ENCODE measurements at regions not wholly inside any gene's neighbourhood (a gene's known extent, or its start where the extent isn't known, plus 50 kb on each side); places are given as distances from the start of the nearest gene placed in this dataset.

DNA sequence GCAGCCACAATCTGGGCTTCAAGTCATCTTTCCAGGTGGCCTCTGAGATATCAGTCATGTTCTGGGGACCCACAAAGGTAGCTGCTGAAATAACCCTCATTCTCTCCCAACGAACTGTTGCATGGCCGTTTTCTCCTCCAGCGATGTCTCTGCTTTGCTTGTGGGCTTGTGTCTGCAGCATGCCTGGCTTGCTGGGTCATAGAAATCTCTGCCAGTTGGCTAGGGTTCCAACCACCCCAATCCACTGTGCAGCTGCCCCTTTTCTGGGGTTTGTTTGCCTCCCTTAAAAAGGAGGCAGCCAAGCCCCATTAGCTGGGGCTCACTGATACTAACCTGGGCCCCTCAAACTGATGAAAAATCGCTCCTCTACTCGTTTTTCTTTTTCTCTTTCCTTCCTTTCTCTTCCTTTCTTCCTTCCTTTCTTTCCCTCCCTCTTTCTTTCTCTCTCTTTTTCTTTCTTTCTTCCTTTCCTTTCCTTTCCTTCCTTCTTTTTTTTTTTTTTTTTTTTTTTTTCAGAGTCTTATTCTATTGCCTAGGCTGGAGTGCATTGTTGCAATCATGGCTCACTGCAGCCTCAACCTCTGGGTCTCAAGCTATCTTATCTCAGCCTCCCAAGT, 680.0 kb downstream of the EPHA4 start:
- DNase-seq = no peak

GRCh38 chr2:220893411-220893810, 678.7 kb downstream of the EPHA4 start:
- no peak for DNase-seq

DNA sequence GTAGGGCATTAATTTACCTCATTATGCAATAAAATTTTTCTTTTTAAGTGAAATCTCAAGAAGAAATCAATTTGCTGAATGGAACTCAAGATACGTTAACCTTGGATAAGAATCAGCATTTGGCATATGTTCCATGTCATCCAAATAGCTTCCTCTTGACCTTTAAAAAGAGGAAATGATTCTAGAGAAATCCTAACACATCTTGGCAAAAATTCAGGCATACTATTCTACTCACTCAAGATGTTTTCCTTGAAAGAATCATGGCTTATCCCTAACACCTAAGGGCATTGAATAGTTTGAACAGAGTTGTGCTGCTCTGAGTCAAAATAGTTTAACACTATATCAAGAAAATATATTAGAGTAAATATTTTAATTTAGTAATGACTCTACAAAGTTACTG, 678.0 kb downstream of the EPHA4 start:
- no peak for DNase-seq

DNA sequence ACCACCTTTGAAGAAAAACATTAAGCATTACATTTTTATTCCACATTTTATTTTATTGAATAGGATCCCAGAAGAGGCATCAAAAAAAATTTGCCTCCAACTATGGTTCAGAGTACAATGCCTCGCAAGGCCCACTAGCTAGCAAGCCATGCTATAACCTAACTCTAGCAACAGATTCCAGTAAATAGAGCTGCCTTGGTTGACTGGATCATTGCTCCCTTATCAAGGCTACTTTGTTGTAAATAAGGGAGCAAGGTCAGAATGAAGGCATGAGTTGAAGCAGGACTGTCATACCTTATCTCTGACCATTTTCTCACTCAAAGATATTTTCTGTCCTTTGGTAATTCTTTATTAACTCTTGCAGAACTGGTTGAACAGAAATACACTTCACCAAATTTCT, 672.6 kb downstream of the EPHA4 start:
- DNase-seq = no peak

GRCh38 chr2:220904015-220904414, 668.1 kb downstream of the EPHA4 start:
- DNase-seq = no peak

DNA sequence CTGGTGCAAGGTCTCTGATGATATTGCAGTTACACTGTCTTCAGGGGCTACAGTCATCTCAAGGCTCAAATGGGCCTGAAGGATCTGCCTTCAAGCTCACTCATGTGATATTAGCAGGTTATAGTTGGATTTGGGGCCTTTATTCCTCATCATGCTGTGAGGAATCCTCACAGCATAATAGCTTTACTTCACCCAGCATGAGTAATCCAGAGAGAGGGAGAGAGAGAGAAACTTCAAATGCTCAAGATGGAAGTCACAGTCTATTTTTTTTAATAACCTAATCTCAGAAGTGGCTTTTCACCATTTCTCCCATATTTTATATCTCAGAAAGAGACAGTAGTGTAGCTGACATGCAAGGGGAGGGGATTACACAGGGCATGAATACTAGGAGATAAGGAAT, 658.7 kb downstream of the EPHA4 start:
- DNase-seq = no peak

DNA sequence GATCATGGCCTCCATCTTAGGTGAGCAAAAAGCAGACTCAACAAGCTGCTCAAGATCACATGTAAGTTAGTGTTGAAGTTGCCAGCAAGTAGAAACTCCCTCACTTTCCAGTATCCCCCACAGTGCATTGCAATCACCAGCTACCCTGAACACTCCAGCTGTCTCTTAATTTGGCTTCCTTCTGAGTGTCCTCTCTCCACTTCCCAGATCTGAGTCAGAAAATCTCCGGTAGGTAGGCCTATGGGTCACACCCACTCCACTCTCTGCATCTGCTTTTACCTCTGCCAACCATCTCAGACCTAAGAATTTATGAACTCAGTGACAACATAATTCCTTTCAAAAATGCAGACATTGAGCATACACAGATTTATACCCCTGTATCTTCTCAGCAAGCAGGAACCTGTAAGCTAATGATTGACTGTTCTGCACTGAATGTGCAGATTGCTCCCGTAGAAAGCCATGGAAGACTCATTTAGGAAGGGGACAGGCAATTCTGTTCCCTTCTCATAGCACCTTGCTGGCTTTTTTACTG, 656.9 kb downstream of the EPHA4 start:
- no peak for DNase-seq

DNA sequence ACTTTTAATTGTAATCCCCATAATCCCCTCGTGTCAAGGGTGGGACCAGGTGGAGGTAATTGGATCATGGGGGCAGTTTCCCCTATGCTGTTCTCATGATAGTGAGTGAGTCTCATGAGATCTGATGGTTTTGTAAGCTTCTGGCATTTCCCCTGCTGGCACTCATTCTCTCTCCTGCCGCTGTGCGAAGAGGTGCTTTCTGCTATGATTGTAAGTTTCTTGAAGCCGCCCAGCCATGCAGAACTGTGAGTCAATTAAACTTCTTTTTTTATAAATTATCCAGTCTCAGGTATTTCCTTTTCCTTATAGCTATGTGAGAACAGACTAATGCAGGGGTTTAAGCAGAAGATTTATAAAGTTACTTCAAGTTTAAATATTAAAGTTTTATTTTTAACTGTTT, 655.2 kb downstream of the EPHA4 start:
- no peak for DNase-seq

DNA sequence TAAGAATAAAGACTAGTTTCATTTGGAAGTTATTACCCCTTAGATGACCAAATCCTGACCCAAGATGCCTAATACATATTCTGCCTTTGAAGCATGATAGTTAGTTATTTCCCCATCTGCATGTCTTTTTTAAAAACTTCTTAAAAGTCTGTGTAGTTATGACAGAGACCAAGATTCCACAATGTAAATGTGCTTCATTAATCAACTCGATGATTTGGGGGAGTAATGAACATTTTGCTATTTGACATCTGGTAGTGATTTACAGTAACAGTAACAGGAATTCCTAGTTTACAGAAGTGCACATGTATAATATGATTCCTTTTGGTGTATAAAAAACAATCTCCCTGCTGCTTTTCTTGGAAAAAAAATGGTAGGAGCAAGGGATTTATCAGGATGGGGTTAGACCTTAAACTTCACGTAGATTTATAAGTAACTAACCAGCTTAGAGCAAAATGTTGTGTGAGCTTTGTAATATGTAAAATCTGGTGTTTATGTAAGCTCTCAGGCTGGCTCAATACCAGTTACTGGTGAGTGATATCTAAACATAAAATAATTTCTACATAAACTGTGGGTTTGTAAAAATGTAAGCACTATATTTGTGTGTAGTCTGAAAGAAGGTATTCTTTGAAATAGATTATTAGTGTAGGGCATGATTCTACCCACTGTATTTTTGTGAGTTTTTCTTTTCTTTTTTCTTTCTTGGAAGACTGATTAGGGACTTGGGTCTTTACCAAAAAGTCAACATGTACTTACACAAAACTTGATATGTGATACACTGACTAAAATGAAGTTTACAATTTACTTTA, 641.6 kb downstream of the EPHA4 start:
- no peak for DNase-seq

DNA sequence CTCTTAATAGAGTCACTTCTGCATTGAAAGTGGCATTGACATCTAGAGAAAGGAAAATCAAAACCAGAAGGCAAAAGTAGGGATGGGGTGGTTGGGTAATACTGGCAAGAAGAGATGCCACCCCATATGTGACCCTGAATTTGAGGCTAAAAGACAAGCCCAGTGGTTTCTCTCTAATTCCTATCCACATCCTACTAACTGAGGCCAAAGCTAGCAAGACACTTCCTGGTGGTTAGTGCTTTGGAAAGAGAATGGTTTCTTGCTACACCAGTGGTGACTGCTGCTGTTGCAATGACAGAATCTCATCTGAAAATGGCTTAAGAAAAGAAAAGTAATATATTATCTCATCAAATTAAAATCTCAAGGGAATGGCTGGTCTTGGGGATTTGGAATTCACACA, 640.6 kb downstream of the EPHA4 start:
- DNase-seq = no peak

DNA sequence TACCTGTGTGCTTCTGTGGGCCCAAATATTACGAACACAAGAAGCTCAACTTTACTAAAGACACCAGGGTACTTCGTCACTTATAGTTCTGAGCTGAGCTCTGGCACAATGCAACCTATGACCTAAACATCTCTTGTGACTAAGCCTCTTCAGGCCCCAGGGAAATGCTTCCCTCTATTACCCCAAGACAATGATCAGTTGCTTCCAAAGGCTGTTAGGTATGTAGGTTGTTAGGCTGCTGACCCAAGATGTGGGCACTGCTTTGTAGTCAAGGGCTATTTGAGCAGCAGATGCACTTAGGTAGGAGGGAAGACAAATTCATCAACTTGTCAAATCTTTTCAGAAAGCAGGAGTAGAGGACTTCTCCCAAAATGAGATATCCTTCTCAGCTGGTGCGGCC, 640.1 kb downstream of the EPHA4 start:
- no peak for DNase-seq

GRCh38 chr2:220935789-220936321, 636.2 kb downstream of the EPHA4 start:
- no peak for DNase-seq

- no peak for DNase-seq
These were observed 635.4 kb downstream of the EPHA4 start for GRCh38 chr2:220936641-220937197.

DNA sequence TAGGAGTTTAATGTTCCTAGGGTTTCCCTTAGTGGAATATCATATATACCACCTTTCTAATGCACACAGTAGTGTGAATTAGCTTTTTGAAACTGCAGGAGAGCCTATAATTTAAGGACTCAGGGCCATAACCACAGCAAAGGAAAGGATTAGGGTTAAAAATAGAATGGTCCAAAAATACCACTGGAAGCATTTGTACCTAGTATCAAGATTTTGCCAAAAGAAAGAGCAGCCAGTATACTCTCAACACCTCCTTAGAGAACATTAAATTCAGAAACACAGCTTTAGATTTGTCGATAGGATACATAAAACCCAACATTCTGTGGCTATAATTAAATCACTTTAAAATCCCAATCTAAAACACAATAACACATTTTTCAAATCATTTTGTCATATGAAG, 634.9 kb downstream of the EPHA4 start:
- no peak for DNase-seq

- no peak for DNase-seq
These were observed 631.5 kb downstream of the EPHA4 start for GRCh38 chr2:220940646-220941045.

DNA sequence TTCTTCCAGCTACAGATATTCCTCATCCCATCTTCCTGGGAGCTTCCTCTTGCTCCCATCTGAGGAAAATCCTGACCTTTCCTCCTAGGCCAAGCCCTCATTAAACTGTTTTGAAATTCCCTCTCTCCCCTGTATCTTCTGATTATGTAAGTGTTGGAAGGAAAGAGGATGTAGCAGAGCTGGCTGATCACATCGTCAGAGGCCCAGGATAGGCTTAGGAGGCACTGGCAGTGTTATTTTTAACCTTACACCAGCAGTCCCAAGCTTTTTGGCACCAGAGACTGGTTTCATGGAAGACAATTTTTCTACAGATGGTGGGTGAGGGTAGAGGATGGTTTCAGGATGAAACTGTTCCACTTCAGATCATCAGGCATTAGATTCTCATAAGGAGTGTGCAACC, 630.4 kb downstream of the EPHA4 start:
- DNase-seq = no peak

DNA sequence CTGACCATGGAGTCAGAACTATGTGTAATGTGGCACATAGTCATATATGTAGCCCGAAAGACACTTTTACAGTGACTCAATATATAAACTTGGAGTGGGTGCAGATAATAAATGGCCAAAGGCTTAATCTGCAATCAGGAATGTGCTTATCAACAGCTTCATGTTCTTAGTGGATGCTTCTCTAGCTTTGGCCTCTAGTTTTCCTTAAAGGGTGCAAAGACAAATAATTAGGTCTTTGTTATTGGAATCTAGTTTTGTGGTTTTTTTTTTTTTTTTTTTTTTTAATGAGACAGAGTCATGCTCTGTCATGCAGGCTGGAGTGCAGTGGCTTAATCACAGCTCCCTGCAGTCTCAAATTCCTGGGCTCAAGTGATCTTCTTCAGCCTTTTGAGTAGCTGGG, 625.6 kb downstream of the EPHA4 start:
- DNase-seq = no peak

GRCh38 chr2:220948579-220948978, 623.5 kb downstream of the EPHA4 start:
- DNase-seq = no peak

DNA sequence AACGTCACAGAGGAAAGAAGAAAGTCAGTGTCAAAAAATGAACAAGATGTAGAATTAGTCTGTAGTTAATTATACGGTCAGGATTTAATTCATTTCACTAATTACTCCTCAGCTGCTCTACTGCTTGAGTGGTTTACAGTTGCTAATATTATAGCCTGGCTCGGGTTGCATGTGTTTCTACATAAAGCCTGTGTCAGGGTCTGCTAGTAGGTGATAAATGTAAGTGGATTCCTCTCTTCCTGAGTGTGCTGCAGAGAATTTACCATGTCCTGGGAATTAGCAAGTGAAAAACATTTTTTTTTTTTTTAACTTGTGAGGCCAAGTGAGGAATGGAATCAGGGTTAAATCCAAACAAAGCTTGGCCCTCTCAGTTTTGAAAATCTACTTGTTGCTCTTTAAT, 622.6 kb downstream of the EPHA4 start:
- DNase-seq = no peak

DNA sequence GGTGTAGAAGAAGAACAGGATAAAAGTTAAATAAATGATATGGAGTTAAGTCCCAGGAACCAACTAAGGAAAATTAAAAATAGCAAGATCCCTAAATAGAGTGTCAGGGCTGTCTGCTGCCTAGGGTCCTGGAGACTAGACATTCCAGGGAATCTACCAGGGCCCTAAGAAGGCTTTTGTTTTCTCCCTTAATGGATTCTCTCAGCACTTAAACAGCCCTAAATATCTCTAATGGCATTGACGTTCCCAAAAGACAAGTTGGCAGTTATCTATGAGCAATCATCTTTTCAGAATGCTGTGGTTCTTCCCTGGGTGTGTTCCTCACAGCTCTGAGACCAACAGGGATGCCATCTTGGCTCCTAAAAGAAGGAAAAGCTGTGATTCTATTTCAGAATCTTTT, 616.3 kb downstream of the EPHA4 start:
- no peak for DNase-seq

DNA sequence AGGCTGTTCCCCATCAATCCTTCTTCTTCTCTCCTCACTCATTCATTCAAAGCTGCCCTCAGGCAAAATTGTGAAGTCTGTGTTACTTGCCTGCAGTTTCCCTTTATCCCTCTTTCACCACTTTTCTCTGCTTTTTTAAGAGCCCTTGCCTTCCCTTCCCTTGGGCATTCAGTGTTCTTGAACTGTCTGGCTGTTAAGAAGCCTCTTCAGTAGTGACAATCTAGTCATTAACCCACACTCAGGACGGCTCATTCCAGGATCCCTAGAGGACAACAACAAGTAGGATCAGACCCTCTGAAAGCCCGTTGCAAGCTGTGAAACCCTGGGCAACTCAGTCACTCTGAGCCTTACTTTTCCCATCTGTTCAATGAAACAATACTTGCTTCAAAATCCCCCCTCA, 615.7 kb downstream of the EPHA4 start:
- DNase-seq = no peak

DNA sequence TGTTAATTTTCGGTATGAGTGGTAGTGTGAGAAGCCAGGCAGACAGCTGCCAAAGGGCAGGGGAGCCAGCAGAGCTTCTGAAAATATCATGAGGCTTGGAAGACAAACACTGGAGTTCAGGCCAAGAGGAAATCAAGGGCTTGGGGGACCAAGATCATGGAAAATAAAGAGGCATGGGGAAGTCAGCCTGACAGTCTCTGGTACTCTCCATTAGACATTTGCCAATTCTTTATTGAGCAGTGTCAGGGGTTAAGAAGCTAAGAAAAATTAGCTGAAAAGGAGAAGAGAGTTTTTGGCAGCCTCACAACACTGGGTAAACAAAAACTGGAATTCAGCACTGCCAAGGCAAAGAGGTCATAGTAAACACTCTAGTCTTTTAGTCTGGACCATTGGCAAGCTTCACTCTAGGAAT, 612.7 kb downstream of the EPHA4 start:
- DNase-seq = no peak

GRCh38 chr2:220961143-220961860, 610.8 kb downstream of the EPHA4 start:
- no peak for DNase-seq
